ENCODE measurements at regions not wholly inside any gene's neighbourhood (a gene's known extent, or its start where the extent isn't known, plus 50 kb on each side); places are given as distances from the start of the nearest gene placed in this dataset.

- intact Hi-C loops (cut with micrococcal nuclease) = no loop called here
- peaks cover 1% of the 10 kb centered on the region for H3K27me3 Mint-ChIP-seq
These were observed 354.4 kb downstream of the KCNRG start for GRCh38 chr13:50369646-50370045.

GRCh38 chr13:50370303-50370950 lies 355.2 kb downstream of the KCNRG start:
- intact Hi-C loops (cut with micrococcal nuclease) = no loop called here
- H3K27ac Mint-ChIP-seq = peak overlapping the region; percentile 4
- H3K36me3 Mint-ChIP-seq (ENCODE audit: low read depth) = no peaks in the 10 kb centered on the region
- H3K9me3 Mint-ChIP-seq = no peaks in the 10 kb centered on the region
- H3K4me3 Mint-ChIP-seq = no peak overlapping the region
- no peaks in the 10 kb centered on the region for H3K27me3 Mint-ChIP-seq
- H3K4me1 Mint-ChIP-seq (ENCODE audit: low read depth) = peaks cover 29% of the 10 kb centered on the region

More at GRCh38 chr13:50369646-50370045, 354.4 kb downstream of the KCNRG start:
- no peak overlapping the region for H3K27ac Mint-ChIP-seq
- no peaks in the 10 kb centered on the region for H3K9me3 Mint-ChIP-seq
- H3K36me3 Mint-ChIP-seq (ENCODE audit: low read depth) = no peaks in the 10 kb centered on the region
- H3K4me3 Mint-ChIP-seq = no peak overlapping the region
- H3K4me1 Mint-ChIP-seq (ENCODE audit: low read depth) = peaks cover 29% of the 10 kb centered on the region

GRCh38 chr13:50374517-50374916 lies 359.3 kb downstream of the KCNRG start:
- Mint-ChIP-seq H3K4me3 (no peak overlapping the region), H3K27ac (no peak overlapping the region), H3K9me3 (no peaks in the 10 kb centered on the region), H3K27me3 (peaks cover 2% of the 10 kb centered on the region), H3K4me1 (ENCODE audit: low read depth) (peaks cover 21% of the 10 kb centered on the region), H3K36me3 (ENCODE audit: low read depth) (no peaks in the 10 kb centered on the region)
- intact Hi-C loops (cut with micrococcal nuclease) = no loop called here

GRCh38 chr13:50375792-50376191 lies 360.5 kb downstream of the KCNRG start:
- Mint-ChIP-seq H3K4me1 (ENCODE audit: low read depth) (peaks cover 8% of the 10 kb centered on the region), H3K36me3 (ENCODE audit: low read depth) (peaks cover 2% of the 10 kb centered on the region), H3K27ac (no peak overlapping the region), H3K27me3 (peaks cover 2% of the 10 kb centered on the region), H3K9me3 (peaks cover 9% of the 10 kb centered on the region), H3K4me3 (no peak overlapping the region)
- intact Hi-C loops (cut with micrococcal nuclease) = no loop called here

GRCh38 chr13:50376895-50377575 lies 361.8 kb downstream of the KCNRG start:
- Mint-ChIP-seq H3K27ac (no peak overlapping the region), H3K36me3 (ENCODE audit: low read depth) (peaks cover 8% of the 10 kb centered on the region), H3K4me3 (no peak overlapping the region), H3K4me1 (ENCODE audit: low read depth) (peaks cover 5% of the 10 kb centered on the region), H3K27me3 (peaks cover 2% of the 10 kb centered on the region), H3K9me3 (peaks cover 19% of the 10 kb centered on the region)
- intact Hi-C loops (cut with micrococcal nuclease) = no loop called here

GRCh38 chr13:50377726-50378270 lies 362.6 kb downstream of the KCNRG start:
- Mint-ChIP-seq H3K4me1 (ENCODE audit: low read depth) (no peaks in the 10 kb centered on the region), H3K27ac (no peak overlapping the region), H3K4me3 (no peak overlapping the region), H3K27me3 (peaks cover 2% of the 10 kb centered on the region), H3K36me3 (ENCODE audit: low read depth) (peaks cover 8% of the 10 kb centered on the region), H3K9me3 (peaks cover 19% of the 10 kb centered on the region)
- intact Hi-C loops (cut with micrococcal nuclease) = no loop called here

GRCh38 chr13:50378509-50379044 lies 363.3 kb downstream of the KCNRG start:
- peaks cover 19% of the 10 kb centered on the region for H3K9me3 Mint-ChIP-seq
- H3K36me3 Mint-ChIP-seq (ENCODE audit: low read depth) = peaks cover 8% of the 10 kb centered on the region
- intact Hi-C loops (cut with micrococcal nuclease) = no loop called here
- peaks cover 2% of the 10 kb centered on the region for H3K27me3 Mint-ChIP-seq
- no peaks in the 10 kb centered on the region for H3K4me1 Mint-ChIP-seq (ENCODE audit: low read depth)
- H3K27ac Mint-ChIP-seq = no peak overlapping the region
- no peak overlapping the region for H3K4me3 Mint-ChIP-seq

GRCh38 chr13:50379584-50379983 lies 364.3 kb downstream of the KCNRG start:
- no peaks in the 10 kb centered on the region for H3K4me1 Mint-ChIP-seq (ENCODE audit: low read depth)
- H3K4me3 Mint-ChIP-seq = no peak overlapping the region
- no peak overlapping the region for H3K27ac Mint-ChIP-seq
- intact Hi-C loops (cut with micrococcal nuclease) = no loop called here
- peaks cover 8% of the 10 kb centered on the region for H3K36me3 Mint-ChIP-seq (ENCODE audit: low read depth)
- H3K27me3 Mint-ChIP-seq = peaks cover 2% of the 10 kb centered on the region
- H3K9me3 Mint-ChIP-seq = peaks cover 19% of the 10 kb centered on the region

- H3K4me3 Mint-ChIP-seq = no peak overlapping the region
- peaks cover 2% of the 10 kb centered on the region for H3K27me3 Mint-ChIP-seq
- H3K4me1 Mint-ChIP-seq (ENCODE audit: low read depth) = no peaks in the 10 kb centered on the region
- no peak overlapping the region for H3K27ac Mint-ChIP-seq
- peaks cover 8% of the 10 kb centered on the region for H3K36me3 Mint-ChIP-seq (ENCODE audit: low read depth)
- intact Hi-C loops (cut with micrococcal nuclease) = no loop called here
- H3K9me3 Mint-ChIP-seq = peaks cover 19% of the 10 kb centered on the region
These were observed 365.7 kb downstream of the KCNRG start for GRCh38 chr13:50380905-50381304.

- Mint-ChIP-seq H3K27ac (no peak overlapping the region), H3K36me3 (ENCODE audit: low read depth) (peaks cover 8% of the 10 kb centered on the region), H3K4me3 (no peak overlapping the region), H3K4me1 (ENCODE audit: low read depth) (peaks cover 6% of the 10 kb centered on the region), H3K9me3 (peaks cover 19% of the 10 kb centered on the region), H3K27me3 (no peaks in the 10 kb centered on the region)
- intact Hi-C loops (cut with micrococcal nuclease) = no loop called here
These were observed 367.3 kb downstream of the KCNRG start for GRCh38 chr13:50382511-50382910.

- Mint-ChIP-seq H3K4me3 (no peak overlapping the region), H3K4me1 (ENCODE audit: low read depth) (peaks cover 6% of the 10 kb centered on the region), H3K27me3 (no peaks in the 10 kb centered on the region), H3K9me3 (peaks cover 19% of the 10 kb centered on the region), H3K27ac (no peak overlapping the region), H3K36me3 (ENCODE audit: low read depth) (peaks cover 8% of the 10 kb centered on the region)
- intact Hi-C loops (cut with micrococcal nuclease) = no loop called here
These were observed 367.7 kb downstream of the KCNRG start for GRCh38 chr13:50382951-50383350.

- H3K9me3 Mint-ChIP-seq = peaks cover 19% of the 10 kb centered on the region
- H3K36me3 Mint-ChIP-seq (ENCODE audit: low read depth) = peaks cover 8% of the 10 kb centered on the region
- H3K27me3 Mint-ChIP-seq = no peaks in the 10 kb centered on the region
- H3K27ac Mint-ChIP-seq = no peak overlapping the region
- H3K4me1 Mint-ChIP-seq (ENCODE audit: low read depth) = peaks cover 6% of the 10 kb centered on the region
- intact Hi-C loops (cut with micrococcal nuclease) = no loop called here
- H3K4me3 Mint-ChIP-seq = no peak overlapping the region
These were observed 369.5 kb downstream of the KCNRG start for GRCh38 chr13:50384724-50385123.

- Mint-ChIP-seq H3K27ac (no peak overlapping the region), H3K4me1 (ENCODE audit: low read depth) (peaks cover 6% of the 10 kb centered on the region), H3K27me3 (no peaks in the 10 kb centered on the region), H3K4me3 (no peak overlapping the region), H3K36me3 (ENCODE audit: low read depth) (no peaks in the 10 kb centered on the region), H3K9me3 (peaks cover 2% of the 10 kb centered on the region)
- intact Hi-C loops (cut with micrococcal nuclease) = no loop called here
These were observed 371.4 kb downstream of the KCNRG start for GRCh38 chr13:50386541-50387050.

- Mint-ChIP-seq H3K9me3 (no peaks in the 10 kb centered on the region), H3K27ac (no peak overlapping the region), H3K4me1 (ENCODE audit: low read depth) (peaks cover 6% of the 10 kb centered on the region), H3K27me3 (no peaks in the 10 kb centered on the region), H3K4me3 (no peak overlapping the region), H3K36me3 (ENCODE audit: low read depth) (no peaks in the 10 kb centered on the region)
- intact Hi-C loops (cut with micrococcal nuclease) = no loop called here
These were observed 371.9 kb downstream of the KCNRG start for GRCh38 chr13:50387051-50387581.

All from dendritic cell treated with granulocyte-macrophage colony-stimulating factor and Interleukin-4, amounts not matched to agents 40 ng/mL and 50 ng/mL, for 4 days (primary cell).